Upper lobe of left lung (tissue), 4 donors: ENCODE measurements at regions not wholly inside any gene's neighbourhood (a gene's known extent, or its start where the extent isn't known, plus 50 kb on each side); places are given as distances from the start of the nearest gene placed in this dataset.

Experiments used
- POLR2AphosphoS5 ChIP-seq, 2 donors: sonication (generic); formaldehyde crosslinking; IDR thresholded peaks; one replicate each; pipeline ENCODE4 v1.5.1; 2017; ENCODE audit warnings: antibody characterized with exemption in 2 of 2
- TF ChIP-seq, protein P1 (sequence below), 6 experiments: fragments of 450-650 bp in 4 of 6; fragments of 200-600 bp in 2 of 6; sonication (generic) in 2 of 6; IDR thresholded peaks; one replicate each; pipeline ENCODE4 v1.5.1; 2016 to 2019; ENCODE audit warnings: antibody characterized with exemption in 6 of 6

DNA sequence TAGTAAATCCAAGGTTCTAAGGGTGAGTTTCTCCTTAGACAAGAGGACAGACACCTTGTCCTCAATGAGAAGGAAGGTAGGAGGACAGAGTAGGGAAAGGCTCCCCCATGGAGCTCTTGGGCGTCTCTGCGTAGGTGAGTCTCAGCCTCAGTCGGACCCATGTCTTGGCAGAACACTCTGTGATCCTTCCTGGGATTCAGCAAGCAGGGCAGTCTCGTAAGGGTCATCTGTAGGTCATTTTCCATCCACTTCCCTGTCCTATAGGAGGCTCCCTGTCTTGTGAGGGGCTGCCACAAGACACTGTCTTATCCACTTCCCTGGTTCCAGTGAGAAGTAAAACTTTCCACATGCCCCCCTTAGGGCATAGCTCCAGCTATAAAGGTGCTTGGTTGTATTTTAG lies 122.6 kb upstream of the TWIST2 start:
- TF ChIP-seq, protein P1, sequence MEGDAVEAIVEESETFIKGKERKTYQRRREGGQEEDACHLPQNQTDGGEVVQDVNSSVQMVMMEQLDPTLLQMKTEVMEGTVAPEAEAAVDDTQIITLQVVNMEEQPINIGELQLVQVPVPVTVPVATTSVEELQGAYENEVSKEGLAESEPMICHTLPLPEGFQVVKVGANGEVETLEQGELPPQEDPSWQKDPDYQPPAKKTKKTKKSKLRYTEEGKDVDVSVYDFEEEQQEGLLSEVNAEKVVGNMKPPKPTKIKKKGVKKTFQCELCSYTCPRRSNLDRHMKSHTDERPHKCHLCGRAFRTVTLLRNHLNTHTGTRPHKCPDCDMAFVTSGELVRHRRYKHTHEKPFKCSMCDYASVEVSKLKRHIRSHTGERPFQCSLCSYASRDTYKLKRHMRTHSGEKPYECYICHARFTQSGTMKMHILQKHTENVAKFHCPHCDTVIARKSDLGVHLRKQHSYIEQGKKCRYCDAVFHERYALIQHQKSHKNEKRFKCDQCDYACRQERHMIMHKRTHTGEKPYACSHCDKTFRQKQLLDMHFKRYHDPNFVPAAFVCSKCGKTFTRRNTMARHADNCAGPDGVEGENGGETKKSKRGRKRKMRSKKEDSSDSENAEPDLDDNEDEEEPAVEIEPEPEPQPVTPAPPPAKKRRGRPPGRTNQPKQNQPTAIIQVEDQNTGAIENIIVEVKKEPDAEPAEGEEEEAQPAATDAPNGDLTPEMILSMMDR (IDR thresholded peaks at IDR 0.05): no peak
- TF ChIP-seq POLR2AphosphoS5 (IDR thresholded peaks at IDR 0.05): no peak
